ENCODE measurements at regions not wholly inside any gene's neighbourhood (a gene's known extent, or its start where the extent isn't known, plus 50 kb on each side); places are given as distances from the start of the nearest gene placed in this dataset.

DNA sequence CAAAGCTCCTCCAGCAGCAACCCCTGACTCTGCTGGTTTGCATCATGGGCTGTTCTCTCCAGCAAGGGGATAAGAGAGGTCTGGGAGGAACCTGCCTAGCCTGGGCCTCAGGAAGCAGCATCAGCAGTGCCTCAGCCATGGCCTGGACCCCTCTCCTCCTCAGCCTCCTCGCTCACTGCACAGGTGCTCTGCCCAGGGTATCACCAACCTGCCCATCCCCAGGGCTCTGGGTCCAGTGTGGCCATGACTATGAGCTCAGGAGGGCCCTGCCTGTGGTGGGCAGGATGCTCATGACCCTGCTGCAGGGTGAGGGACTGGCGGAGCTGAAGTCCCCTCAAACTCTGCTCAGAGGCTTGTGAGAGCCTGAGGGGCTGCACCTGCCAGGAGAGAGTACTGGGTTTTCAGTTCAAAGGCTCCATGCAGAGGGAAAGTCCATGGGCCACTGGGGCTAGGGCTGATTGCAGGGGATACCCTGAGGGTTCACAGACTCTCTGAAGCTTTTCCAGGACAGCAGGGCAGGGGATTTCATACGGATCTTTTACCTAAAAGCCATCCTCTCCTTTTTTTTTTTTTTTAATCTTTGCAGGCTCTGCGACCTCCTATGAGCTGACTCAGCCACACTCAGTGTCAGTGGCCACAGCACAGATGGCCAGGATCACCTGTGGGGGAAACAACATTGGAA, 115.8 kb upstream of the IGLL5 start:
- TF ChIP-seq, protein P1, sequence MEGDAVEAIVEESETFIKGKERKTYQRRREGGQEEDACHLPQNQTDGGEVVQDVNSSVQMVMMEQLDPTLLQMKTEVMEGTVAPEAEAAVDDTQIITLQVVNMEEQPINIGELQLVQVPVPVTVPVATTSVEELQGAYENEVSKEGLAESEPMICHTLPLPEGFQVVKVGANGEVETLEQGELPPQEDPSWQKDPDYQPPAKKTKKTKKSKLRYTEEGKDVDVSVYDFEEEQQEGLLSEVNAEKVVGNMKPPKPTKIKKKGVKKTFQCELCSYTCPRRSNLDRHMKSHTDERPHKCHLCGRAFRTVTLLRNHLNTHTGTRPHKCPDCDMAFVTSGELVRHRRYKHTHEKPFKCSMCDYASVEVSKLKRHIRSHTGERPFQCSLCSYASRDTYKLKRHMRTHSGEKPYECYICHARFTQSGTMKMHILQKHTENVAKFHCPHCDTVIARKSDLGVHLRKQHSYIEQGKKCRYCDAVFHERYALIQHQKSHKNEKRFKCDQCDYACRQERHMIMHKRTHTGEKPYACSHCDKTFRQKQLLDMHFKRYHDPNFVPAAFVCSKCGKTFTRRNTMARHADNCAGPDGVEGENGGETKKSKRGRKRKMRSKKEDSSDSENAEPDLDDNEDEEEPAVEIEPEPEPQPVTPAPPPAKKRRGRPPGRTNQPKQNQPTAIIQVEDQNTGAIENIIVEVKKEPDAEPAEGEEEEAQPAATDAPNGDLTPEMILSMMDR (IDR thresholded peaks at IDR 0.05) = no peak
- no peak for TF ChIP-seq ZFX (IDR thresholded peaks at IDR 0.05; ENCODE audit: borderline replicate concordance)
